NCI-H774 (cell line): ENCODE measurements at regions not wholly inside any gene's neighbourhood (a gene's known extent, or its start where the extent isn't known, plus 50 kb on each side); places are given as distances from the start of the nearest gene placed in this dataset.
"Not testable (repeated sequence)": the region's sequence is repeated elsewhere in the genome, so short reads cannot be mapped to it uniquely, and the experiment has no call there.

Experiments used
- DNase-seq: peaks from one replicate; lab custom pipeline; 2025; lab: John Stamatoyannopoulos, UW

GRCh38 chr5:93359296-93359959 lies 221.6 kb downstream of the NR2F1-AS1 start:
- DNase-seq = no peak

- DNase-seq = no peak
These were observed 222.8 kb downstream of the NR2F1-AS1 start for GRCh38 chr5:93358176-93358575.

GRCh38 chr5:93357686-93358085 lies 223.3 kb downstream of the NR2F1-AS1 start:
- DNase-seq = no peak

- no peak for DNase-seq
These were observed 225.3 kb downstream of the NR2F1-AS1 start for GRCh38 chr5:93355691-93356090.

- DNase-seq = no peak
These were observed 228.8 kb downstream of the NR2F1-AS1 start for GRCh38 chr5:93352186-93352585.

- peak; percentile 64 for DNase-seq
These were observed 231.4 kb downstream of the NR2F1-AS1 start for GRCh38 chr5:93349613-93350012.

- no peak for DNase-seq
These were observed 232.8 kb downstream of the NR2F1-AS1 start for GRCh38 chr5:93348231-93348630.

GRCh38 chr5:93346850-93347249 lies 234.2 kb downstream of the NR2F1-AS1 start:
- DNase-seq = not testable (repeated sequence)

- no peak for DNase-seq
These were observed 234.7 kb downstream of the NR2F1-AS1 start for GRCh38 chr5:93346301-93346700.

- DNase-seq = no peak
These were observed 237.4 kb downstream of the NR2F1-AS1 start for GRCh38 chr5:93343570-93343969.

GRCh38 chr5:93342563-93343061 lies 238.4 kb downstream of the NR2F1-AS1 start:
- DNase-seq = peak; percentile 30

GRCh38 chr5:93340881-93341280 lies 240.1 kb downstream of the NR2F1-AS1 start:
- no peak for DNase-seq

- no peak for DNase-seq
These were observed 243.9 kb downstream of the NR2F1-AS1 start for GRCh38 chr5:93337138-93337537.

- DNase-seq = no peak
These were observed 244.5 kb downstream of the NR2F1-AS1 start for GRCh38 chr5:93336330-93337110.

GRCh38 chr5:93331863-93332262 lies 249.2 kb downstream of the NR2F1-AS1 start:
- DNase-seq = no peak

GRCh38 chr5:93331241-93331640 lies 249.8 kb downstream of the NR2F1-AS1 start:
- no peak for DNase-seq

- no peak for DNase-seq
These were observed 250.5 kb downstream of the NR2F1-AS1 start for GRCh38 chr5:93330506-93330905.

- no peak for DNase-seq
These were observed 251.3 kb downstream of the NR2F1-AS1 start for GRCh38 chr5:93329756-93330155.

- DNase-seq = peak; percentile 4
These were observed 252.2 kb downstream of the NR2F1-AS1 start for GRCh38 chr5:93328833-93329232.

GRCh38 chr5:93327605-93328004 lies 253.4 kb downstream of the NR2F1-AS1 start:
- no peak for DNase-seq

GRCh38 chr5:93325946-93326345 lies 255.1 kb downstream of the NR2F1-AS1 start:
- DNase-seq = no peak

- DNase-seq = no peak
These were observed 257.8 kb downstream of the NR2F1-AS1 start for GRCh38 chr5:93322974-93323860.
